Prostate gland (tissue), 2 donors: ENCODE measurements at regions not wholly inside any gene's neighbourhood (a gene's known extent, or its start where the extent isn't known, plus 50 kb on each side); places are given as distances from the start of the nearest gene placed in this dataset.

Source experiments
- DNase-seq: peaks from one replicate; pipeline ENCODE4 v3.0.0-alpha.2; 2019; ENCODE audit warnings: low spot score
- H3K27ac ChIP-seq, 2 donors: fragments of 200-600 bp; sonication (generic); 2 replicates each; pipeline ENCODE4 v1.5.1; 2017 to 2019
- H3K27me3 ChIP-seq: fragments of 200-600 bp; sonication (generic); replicated peaks from 2 replicates; pipeline ENCODE4 v1.5.1; 2019; ENCODE audit not compliant: insufficient read depth
- H3K36me3 ChIP-seq, 2 donors: fragments of 200-600 bp; sonication (generic); 1 replicate in 1 of 2; 2 replicates in 1 of 2; pipeline versions ENCODE4 v1.5.1 to v1.8.1; 2017 to 2019
- H3K4me1 ChIP-seq: fragments of 200-600 bp; sonication (generic); replicated peaks from 2 replicates; pipeline ENCODE4 v1.5.1; 2019
- H3K4me3 ChIP-seq, 2 donors: fragments of 200-600 bp; sonication (generic); 2 replicates each; pipeline ENCODE4 v1.5.1; 2017 to 2019
- H3K9me3 ChIP-seq: fragments of 200-600 bp; sonication (generic); 2 replicates; pipeline ENCODE4 v1.5.1; 2017
- POLR2A ChIP-seq: fragments of 450-650 bp; IDR thresholded peaks from one replicate; pipeline ENCODE4 v1.6.1; 2016; ENCODE audit warnings: antibody characterized with exemption, mild to moderate bottlenecking
- POLR2AphosphoS5 ChIP-seq: sonication (generic); formaldehyde crosslinking; IDR thresholded peaks from one replicate; pipeline ENCODE4 v1.6.1; 2017; ENCODE audit warnings: antibody characterized with exemption
- WGBS: methylation state at CpG from one replicate; pipeline ENCODE4 v1.1.5; 2018; 5-methylcytosine and 5-hydroxymethylcytosine counted together
- intact Hi-C: fragments of 100-400 bp; cut with DNase I; formaldehyde crosslinking; loops from one replicate; pipeline ENCODE4 v1.14.2; 2022
- TF ChIP-seq, protein P1 (sequence below), 4 experiments: fragments of 200-600 bp in 2 of 4; fragments of 450-650 bp in 2 of 4; sonication (generic) in 2 of 4; IDR thresholded peaks; 1 replicate in 3 of 4; 2 replicates in 1 of 4; pipeline ENCODE4 v1.5.1; 2016 to 2019; ENCODE audit warnings: antibody characterized with exemption in 4 of 4, mild to moderate bottlenecking in 2 of 4, moderate library complexity in 2 of 4

GRCh38 chr4:125365731-125366130, 51.0 kb downstream of the FAT4 start:
- no peak for DNase-seq
- H3K4me1 ChIP-seq = no peaks in the 10 kb centered on the region
- TF ChIP-seq POLR2AphosphoS5 = no peak
- H3K9me3 ChIP-seq = no peaks in the 10 kb centered on the region
- no peaks in the 10 kb centered on the region for H3K27me3 ChIP-seq
- 93% methylated on average over 11 of the region's 11 CpGs for WGBS
- no peak overlapping the region for H3K4me3 ChIP-seq
- intact Hi-C loops = no loop called here
- no peak overlapping the region for H3K27ac ChIP-seq
- no peaks in the 10 kb centered on the region for H3K36me3 ChIP-seq

GRCh38 chr4:125368146-125368545, 53.4 kb downstream of the FAT4 start:
- TF ChIP-seq POLR2A = no peak
- TF ChIP-seq, protein P1, sequence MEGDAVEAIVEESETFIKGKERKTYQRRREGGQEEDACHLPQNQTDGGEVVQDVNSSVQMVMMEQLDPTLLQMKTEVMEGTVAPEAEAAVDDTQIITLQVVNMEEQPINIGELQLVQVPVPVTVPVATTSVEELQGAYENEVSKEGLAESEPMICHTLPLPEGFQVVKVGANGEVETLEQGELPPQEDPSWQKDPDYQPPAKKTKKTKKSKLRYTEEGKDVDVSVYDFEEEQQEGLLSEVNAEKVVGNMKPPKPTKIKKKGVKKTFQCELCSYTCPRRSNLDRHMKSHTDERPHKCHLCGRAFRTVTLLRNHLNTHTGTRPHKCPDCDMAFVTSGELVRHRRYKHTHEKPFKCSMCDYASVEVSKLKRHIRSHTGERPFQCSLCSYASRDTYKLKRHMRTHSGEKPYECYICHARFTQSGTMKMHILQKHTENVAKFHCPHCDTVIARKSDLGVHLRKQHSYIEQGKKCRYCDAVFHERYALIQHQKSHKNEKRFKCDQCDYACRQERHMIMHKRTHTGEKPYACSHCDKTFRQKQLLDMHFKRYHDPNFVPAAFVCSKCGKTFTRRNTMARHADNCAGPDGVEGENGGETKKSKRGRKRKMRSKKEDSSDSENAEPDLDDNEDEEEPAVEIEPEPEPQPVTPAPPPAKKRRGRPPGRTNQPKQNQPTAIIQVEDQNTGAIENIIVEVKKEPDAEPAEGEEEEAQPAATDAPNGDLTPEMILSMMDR (IDR thresholded peaks at IDR 0.05) = no peak
- TF ChIP-seq POLR2AphosphoS5 = no peak
- no peak for DNase-seq
- intact Hi-C loops = no loop called here
- Histone ChIP-seq H3K9me3 (no peaks in the 10 kb centered on the region), H3K4me1 (no peaks in the 10 kb centered on the region), H3K27ac (no peak overlapping the region), H3K36me3 (no peaks in the 10 kb centered on the region), H3K27me3 (no peaks in the 10 kb centered on the region), H3K4me3 (no peak overlapping the region)

GRCh38 chr4:125368671-125369081, 53.9 kb downstream of the FAT4 start:
- no peak for TF ChIP-seq POLR2AphosphoS5
- TF ChIP-seq, protein P1 (IDR thresholded peaks at IDR 0.05) = no peak
- TF ChIP-seq POLR2A = no peak
- WGBS = 4% methylated on average over 3 of the region's 3 CpGs
- no peak for DNase-seq
- intact Hi-C loops = no loop called here
- Histone ChIP-seq H3K4me3 (peak overlapping the region in 1 of 2 donors; percentile 1), H3K4me1 (no peaks in the 10 kb centered on the region), H3K27me3 (no peaks in the 10 kb centered on the region), H3K36me3 (no peaks in the 10 kb centered on the region), H3K27ac (no peak overlapping the region), H3K9me3 (no peaks in the 10 kb centered on the region)

DNA sequence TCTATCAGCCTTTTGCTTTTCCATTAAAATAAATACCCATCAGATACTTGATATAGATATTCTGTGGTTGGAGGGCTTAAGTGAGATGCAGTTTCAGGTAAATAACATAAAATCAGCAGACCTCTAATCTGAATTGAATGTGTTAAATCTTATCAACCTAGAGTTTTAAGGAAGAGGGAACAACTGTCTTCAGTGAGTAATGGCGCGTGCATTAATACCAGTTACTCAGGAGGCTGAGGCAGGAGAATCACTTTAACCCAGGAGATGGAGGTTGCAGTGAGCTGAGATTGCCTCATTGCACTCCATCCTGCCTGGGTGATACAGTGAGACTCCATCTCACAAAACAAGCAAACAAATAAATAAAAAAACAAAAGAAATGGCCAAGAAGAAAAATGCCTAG, 54.3 kb downstream of the FAT4 start:
- Histone ChIP-seq H3K4me3 (no peak overlapping the region), H3K4me1 (no peaks in the 10 kb centered on the region), H3K36me3 (no peaks in the 10 kb centered on the region), H3K27me3 (no peaks in the 10 kb centered on the region), H3K27ac (no peak overlapping the region), H3K9me3 (no peaks in the 10 kb centered on the region)
- intact Hi-C loops = no loop called here
- TF ChIP-seq POLR2AphosphoS5 (no peak), POLR2A (no peak)
- TF ChIP-seq, protein P1 (IDR thresholded peaks at IDR 0.05) = no peak
- no peak for DNase-seq
- 93% methylated on average over 2 of the region's 2 CpGs for WGBS

GRCh38 chr4:125370478-125370877, 55.7 kb downstream of the FAT4 start:
- H3K36me3 ChIP-seq = no peaks in the 10 kb centered on the region
- WGBS = 96% methylated on average over 2 of the region's 2 CpGs
- no peaks in the 10 kb centered on the region for H3K27me3 ChIP-seq
- no peaks in the 10 kb centered on the region for H3K4me1 ChIP-seq
- no peak overlapping the region for H3K4me3 ChIP-seq
- DNase-seq = no peak
- H3K27ac ChIP-seq = no peak overlapping the region
- no peaks in the 10 kb centered on the region for H3K9me3 ChIP-seq
- intact Hi-C loops = no loop called here
- TF ChIP-seq, protein P1 (IDR thresholded peaks at IDR 0.05) = no peak
- TF ChIP-seq POLR2A (no peak), POLR2AphosphoS5 (no peak)
